ENCODE measurements at regions not wholly inside any gene's neighbourhood (a gene's known extent, or its start where the extent isn't known, plus 50 kb on each side); places are given as distances from the start of the nearest gene placed in this dataset.

DNA sequence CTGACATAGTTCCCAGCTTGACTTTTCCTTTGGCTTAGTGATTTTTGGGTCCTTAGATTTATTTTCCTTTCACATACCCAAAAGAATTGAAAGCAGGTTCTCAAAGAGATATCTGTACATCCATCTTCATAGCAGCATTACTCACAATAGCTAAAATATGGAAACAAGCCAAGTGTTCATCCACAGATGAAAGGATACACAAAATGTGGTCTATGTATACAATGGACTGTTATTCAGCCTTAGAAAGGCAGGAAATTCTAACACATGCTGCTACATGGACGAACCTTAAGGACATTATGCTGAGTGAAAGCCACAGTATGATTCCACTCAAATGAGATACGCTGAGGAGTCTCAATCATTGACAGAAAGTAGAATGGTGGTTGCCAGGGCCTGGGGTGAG, 171.8 kb downstream of the IGLL1 start:
- DNase-seq, result no peak

DNA sequence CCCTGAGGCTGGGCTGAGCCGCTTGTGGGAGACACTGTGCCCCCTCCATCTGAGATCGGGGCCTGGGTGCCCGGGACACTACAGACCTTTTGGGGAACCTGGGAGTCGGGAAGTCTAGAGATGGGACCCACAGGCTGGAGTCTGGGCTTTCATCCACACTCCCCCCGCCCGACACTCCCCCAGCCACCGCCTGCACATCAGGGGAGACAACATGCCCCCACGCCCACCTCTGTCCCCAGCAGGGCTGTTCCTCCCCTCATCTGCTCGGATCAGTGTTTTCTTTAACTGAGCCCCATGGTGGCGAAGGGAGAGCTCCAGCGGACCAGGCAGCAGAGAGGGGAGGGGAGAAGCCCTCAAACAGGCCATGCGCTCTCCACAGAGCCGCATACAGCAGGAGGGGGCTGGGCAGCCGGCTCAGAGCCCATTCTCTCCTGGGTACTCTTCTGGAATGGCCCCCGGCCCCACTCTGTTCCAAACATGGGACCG, 174.7 kb downstream of the IGLL1 start:
- no peak for DNase-seq

DNA sequence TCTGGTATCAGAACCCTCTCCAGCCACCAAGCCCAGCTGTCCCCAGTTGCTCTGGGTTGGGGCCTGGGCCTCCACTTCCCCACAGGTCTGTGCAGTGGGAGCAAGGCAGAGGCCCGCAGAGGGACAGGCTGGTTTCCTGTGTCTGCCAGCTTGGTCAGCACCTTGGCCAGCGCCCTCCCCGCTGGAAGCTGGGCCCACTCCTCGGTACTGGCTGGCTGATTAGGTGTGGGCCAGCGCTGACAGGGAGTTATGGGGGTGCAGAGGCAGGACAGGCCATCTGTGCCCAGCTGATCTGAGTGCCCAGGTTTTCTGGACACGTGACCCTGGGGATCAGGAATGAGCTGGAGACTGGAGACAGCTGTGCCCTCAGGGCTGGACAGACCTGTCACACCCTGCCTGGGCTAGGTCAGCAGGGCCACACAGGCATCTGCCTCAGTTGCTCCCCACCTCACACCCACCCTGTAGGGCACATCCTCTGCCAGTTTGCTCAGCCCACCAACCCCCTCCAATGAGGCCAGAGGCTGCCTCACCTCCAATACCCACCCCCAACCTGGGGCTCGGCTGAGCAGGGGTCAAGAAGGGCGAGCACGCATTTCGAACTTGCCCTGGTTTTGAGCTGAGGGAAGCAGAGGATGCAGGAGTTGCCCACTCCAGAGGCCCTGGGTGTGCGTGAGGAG, 175.3 kb downstream of the IGLL1 start:
- no peak for DNase-seq

DNA sequence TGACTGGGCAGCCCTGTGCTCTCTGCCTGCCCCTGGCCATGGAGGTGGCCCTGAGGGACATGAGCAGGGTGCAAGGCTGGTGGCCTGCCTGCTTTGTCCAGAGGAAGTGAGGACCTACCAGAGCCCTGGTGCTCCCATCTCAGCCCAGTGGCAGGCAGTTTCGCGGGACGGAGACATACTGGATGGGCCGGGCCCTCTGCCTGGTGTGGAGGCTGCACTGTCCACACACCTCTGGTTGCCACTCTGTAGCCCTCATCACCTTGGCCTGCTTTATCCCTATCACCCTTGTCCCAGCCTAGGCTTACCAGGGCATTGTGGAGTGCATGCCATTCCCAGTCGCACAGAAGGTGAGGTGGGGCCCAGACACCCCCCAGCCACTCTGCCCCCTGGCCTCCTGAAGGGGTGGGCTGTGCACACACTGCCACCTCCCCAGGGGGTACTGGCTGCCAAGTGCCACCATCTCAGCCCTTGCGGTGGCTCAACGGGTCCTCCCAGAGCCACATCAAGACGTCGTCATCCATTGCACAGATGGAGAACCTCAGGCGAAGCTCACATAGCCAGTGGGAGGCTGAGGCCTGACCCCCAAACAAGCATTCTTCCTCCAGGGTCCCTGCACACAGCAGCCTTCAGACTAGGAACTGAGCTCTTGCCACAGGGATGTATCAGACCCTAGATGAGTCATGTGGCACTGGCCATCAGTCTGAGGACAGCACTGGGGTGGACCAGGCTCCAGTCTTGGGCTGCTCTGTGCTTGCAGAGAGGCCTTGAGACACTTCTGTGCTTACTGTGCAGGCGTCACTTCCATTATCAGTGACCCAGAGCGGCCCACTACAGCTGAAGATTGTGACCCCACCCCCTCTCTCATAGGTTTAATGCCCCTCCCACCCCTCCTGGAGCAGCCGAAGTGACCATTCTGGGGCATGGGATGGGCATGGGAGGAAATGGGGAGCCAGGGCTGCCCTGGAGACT, 176.1 kb downstream of the IGLL1 start:
- DNase-seq, result no peak

DNA sequence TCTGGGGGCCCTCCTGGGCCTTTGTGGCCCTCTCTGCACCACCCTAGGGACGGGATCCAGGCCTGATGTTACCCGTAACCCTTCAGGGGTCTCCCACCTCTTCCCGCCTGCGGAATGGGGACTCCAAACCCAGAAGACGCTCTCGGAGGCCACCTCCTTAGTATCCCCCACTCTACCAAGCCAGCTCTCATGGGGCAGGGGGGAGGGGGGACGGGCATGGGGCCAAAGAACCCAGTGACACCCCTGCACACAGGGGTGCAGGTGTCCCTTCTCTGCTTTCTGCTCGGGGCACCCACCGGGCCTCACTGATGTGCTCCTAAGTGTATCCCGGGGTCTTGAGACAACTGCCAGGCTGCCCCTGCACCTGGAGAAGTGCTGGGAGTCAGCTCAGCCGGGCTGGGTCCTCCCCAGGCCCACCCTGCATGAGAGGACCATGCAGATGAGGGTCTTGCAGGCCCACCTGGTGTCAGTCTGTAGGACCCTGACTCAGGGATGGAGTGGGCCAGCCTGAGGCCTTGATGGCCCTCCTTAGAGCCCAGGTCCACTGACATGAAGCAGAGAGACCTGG, 176.9 kb downstream of the IGLL1 start:
- no peak for DNase-seq

DNA sequence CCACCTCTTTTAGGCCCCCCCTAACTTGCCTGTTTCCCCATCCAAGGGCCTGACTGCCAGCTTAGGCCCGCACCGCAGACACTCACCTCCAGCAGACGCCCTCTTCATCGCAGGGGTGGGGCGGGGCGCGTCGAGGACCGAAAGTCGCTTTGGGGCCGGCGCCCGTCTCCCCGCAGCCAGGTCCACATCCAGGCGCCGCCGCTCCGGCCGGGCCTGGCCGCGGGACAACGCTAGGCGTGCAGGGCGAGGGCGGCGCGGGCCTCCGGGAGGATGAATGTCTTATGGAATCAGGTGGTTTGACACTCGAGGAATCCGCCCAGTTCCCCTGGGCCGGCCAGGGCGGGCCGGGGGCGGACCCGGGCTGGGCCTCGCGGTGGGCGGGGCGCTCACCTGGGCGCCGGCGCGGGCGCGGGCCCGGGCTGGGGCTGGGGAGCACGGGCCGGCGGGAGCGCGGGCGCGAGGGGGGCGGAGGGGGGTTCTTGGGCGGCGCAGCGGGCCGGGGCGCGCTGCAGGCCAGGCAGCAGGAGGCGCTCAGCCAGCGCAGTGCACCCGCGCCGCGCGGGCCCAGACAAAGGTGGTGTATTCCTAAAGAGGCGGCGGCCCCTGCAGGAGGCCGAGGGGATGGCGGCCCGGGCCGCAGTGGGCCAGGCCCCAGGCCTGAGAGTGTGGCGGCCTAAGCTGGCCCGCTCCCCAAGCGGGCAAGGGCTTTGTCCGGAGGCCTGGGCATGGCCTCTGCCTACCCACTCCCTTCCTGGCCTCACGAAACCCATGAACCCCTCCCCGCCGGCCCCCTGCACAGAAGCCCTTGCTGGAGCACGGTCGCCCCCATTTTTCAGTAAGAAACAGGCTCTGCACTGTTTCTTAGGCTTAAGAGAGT, 177.6 kb downstream of the IGLL1 start:
- DNase-seq, result peak; percentile 60

DNA sequence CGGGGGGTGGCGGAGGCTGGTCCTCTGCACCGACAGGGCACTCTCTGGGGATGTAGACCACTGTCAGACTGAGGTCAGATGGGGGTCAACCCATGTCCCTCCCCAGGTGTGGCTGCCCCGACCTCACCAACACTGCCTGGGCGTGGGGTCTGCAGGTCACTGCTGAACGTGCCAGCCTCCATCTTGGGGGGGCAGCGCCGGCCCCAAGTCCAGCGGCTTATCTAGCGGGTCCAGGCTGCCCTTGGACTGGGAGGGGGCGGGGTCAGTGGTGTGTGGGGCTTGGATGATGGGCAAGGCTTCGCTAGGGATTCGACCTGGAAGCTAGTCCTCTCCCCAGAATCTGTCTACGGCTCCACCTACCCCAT, 178.2 kb downstream of the IGLL1 start:
- DNase-seq, result no peak

DNA sequence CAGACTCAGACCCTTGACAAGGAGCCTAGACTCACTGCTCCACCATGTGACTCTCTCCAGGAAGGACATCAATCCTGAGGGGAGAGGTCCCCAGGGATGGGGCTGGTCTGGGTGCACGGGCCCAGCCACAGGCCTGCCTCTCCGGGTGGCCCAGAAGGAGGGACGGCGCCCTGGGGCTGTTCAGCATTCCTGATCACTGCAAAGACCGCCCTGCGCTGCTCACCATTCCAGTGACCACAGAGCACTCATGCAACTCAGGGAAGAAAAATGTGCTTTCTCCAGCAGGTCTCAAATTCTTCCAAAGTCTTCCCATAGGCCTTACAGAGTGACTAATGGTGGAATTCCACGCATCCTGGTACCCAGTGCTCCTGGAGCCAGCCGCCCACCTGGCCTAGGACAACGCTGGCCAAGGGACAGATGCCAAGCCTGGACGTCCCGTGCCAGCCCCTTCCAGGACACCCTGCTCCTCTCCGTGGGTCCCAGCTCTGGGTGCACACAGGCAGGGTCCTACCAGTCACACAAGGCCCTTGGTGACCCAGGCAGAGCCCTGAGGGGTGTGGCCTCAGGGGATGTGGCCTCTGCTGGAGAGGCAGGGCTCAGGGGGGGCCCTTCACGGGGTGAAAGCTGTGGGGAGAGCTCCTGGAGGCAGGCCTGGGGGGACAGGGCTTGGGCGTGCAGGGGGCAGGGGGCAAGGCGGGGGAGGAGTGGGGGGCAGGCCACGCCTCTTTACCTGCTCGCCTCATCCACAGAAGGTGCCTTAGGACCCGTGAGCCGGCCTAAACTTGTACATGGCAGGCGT, 178.8 kb downstream of the IGLL1 start:
- peak; percentile 90 for DNase-seq

DNA sequence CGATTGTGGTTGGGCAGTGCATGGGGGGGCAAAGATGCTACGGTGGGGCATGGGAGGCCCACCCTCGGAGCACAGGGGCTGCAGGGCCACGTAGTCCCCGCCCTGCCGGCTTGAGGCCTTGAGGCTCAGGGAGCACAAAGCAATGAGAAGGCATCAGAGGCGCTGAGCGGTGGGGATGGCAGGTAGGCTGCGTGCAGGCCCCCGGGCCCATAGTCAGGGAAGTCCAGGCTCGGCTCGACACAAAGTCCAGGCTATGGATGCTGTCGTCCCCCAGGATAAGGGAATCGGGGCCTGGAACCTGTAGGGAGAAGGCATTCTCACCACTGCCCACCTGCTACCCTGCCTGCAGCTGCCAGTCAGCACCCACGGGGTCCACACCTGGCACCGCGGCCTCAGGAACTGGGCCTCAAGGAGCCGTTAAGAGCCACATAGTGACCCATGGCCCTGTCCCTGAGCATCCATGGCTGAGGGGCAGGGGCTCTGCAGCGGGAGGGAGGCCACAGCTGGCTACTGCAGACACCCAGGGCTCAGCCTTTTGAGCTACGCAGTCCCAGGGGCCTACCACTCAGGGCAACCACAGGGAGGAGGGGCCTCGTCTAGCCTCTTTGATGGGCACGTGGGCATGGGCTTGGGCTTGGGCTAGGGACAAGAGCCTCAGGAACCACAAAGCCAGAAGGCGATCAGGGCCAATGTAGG, 179.7 kb downstream of the IGLL1 start:
- no peak for DNase-seq

DNA sequence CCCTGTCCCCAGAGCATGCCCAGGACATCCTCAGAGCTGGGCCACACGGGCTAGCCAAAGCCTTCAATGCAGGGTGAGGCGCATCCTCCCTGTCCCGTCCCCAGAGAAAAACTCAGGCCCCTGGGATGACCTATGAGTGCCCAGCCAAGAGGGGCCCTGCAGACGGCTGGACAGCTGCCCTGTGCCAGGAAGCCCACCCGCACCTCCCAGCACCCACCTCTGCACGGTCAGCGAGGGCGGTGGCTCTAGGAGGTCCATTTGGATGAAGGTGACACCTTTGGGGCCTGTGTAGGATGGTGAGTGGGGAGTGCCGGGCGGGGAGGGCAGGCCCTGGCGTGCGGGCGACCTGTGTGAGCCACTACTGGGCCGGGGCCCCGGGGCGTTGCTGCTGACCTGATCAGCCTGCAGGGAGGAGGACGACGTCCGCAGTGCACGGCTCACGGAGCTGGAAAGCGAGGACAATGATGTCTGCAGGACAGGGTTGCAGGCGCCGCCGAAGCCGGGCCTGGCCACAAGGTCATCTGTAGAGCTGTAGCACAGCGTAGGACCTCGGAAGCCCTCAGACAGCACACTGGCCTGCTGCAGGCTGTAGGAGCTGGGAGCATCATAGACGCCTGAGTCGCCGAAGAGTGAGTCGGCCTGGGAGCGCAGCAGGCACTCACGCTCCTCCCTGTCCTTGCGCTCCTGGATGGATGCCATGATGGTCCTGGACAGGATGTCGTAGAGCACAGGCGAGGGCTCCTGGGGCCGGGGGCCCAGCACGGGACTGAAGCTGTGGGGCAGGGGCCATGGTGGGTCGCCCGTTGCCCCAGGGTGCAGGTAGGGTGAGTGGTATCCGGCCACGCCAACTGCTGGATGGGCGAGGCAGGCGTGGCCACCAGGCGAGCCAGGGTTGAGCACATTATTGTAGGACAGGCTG, 180.5 kb downstream of the IGLL1 start:
- DNase-seq, result no peak

DNA sequence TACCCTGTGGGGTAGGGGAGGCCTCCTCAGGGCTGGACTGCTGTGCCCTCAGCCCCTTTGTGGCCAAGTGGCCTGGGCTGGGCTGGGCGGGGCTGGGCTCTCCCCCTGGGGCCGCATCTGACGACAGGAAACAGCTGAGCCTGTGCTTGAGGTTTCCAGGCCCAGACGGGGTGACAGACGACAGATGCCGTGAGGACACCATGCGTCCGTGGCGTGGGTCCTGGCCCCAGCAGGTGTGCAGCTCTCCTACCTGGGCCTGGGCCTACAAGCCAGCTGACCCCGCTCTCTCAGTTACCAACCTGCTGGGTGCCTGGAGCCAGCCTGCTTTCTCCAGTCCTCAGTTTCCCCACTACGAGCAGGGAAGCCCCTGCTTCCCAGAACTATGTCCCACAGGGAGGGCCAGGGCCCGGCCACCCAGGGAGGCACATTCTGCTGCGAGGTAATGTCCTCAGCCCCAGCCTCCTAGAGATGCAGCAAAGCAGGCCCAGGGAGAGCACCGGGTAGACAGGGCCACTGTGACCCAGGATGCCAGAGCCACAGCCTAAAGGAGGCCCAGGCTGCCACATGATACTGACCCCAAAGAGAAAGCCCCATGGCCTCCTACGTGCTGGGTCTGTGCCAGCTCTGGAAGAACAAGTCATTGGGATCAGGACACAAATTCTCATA, 181.3 kb downstream of the IGLL1 start:
- no peak for DNase-seq

DNA sequence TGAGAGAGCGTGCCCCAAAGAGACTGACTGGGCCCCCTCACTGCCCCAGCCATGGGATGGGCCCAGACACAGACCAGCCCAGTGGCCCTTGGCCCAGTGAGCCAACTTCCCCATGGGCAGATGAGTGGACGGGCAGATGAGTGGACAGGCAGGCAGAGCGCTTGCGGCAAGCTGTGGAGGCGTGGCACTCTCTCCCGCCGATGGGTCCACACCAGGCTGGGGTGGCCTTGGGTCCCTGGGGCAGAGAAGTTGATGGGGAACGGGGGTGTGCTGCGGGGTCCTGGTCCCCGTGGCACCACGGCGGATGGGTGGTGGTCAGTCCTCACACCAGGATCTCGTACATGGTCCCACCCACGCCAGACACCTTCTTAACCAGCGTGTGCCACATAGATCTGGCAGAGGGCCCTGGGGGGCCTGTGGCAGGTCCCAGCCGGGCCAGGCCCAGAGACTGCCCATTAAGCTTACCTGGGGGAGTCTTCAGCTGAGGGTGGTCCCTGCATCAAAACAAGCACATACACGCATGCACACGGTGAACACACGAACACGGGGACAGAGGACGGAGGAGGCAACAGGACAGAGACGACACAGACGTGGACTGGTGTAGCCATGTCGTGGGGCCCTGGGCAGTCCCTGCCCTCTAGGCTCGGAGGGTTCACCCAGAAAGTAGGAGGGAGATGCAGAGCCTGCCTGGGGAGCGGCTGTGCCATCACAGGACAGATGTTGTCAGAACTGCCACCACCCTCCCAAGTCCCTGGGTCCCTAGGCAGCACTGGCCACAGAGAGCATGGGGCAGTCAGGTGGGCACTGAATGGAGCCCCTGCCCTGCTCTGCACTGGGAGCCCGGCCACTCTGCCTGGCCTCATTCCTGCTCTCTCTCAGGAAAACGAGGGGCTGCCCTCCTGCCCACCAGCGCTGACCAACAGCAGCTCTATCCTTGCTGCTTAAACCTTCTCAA, 182.2 kb downstream of the IGLL1 start:
- no peak for DNase-seq

DNA sequence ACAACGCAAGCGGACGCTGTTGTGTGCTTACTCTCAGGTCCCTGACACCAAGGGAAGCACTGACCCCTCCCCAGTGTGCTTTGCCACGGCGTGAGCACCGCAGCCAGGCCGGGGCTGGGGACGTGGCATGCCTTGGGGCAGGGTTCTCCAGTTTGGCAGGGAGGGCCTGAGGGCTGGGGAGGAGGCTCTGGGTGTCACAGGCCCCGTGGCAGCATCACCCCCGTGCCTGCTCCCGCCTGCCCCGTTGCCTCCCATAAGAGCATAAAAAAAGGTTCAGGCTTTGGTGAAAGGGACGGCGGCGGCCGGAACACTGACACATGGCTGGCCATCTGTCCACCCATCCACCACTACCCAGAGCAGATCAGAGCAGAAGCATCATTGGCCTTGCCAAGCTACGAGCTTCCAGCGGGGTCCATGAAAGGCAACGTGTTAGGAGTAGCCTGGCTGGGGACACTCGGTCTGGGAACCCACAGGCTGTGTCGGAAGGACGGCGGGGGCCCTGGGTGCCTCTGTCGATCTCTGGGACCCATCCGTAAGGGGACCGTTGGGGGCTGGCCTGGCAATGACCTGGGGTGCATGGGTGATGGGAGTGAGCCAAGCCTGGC, 183.0 kb downstream of the IGLL1 start:
- no peak for DNase-seq

DNA sequence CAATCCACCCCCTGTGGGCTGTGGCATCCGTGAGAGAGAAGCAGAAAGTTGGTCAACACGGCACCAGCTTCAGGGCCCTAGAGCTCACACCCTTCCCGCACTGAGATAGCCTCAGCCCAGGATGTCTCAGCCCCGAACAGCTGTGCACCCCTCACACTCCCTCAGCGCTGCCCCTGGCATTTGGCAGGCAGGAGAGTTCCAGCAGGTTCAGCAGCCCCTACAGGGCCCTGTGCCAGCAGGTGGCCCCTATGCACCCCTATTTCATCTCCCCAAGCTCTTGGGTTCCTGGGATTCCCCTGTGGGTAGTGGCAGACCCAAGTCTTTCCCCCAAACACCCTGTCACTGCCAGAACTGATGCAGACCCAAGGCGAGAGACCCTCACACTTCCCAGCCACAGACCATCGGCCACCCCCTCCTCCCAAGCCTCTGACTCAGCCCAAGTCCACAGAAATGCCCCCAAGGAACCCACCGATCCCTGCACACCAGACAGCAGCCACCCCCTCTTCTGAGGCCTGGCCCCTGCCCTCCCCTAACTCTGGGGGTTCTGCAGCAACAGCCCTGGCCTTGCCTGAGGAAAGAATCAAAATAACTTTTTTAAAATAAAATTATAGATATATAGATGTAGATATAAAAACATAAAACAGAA, 183.6 kb downstream of the IGLL1 start:
- no peak for DNase-seq

DNA sequence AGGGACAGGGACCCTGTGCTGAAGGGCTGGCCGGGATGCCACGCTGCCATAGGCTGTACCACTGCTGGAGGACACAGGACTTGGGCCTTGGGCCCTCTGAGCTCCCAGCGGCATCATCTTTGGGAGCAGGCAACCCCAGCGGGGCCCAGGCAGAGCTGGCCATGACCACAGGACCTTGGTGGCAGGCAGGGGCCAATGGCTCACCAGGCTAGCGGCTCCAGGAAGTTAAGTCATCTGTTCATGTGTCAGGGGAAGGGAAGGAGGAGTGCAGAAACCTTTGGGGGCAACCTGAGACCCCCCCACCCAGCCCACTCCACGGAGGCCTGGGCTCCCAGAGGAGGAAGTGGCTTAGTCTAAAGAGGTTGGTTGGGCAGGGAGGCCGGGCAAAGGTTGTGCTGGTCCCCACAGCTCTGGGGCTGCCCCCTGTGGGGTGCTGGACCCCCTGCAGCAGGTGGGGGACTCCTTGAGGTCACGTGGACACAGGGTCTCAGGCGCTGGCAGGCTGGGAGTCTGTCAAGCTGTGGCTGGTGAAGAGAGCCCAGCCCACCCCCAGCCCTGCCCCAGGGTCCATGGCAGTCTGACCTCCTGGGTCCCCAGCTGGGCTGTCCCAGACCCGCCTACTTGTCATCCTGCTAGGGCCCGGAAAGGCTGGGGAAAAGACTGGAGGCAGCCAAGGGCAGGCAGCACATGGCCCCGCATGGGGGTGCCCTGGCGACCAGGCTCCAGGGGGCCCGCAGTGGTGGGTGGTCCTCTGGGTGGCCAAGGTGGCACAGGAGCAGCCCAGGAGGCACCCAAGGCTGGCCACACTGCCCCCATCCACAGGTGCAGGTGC, 184.3 kb downstream of the IGLL1 start:
- DNase-seq, result no peak

DNA sequence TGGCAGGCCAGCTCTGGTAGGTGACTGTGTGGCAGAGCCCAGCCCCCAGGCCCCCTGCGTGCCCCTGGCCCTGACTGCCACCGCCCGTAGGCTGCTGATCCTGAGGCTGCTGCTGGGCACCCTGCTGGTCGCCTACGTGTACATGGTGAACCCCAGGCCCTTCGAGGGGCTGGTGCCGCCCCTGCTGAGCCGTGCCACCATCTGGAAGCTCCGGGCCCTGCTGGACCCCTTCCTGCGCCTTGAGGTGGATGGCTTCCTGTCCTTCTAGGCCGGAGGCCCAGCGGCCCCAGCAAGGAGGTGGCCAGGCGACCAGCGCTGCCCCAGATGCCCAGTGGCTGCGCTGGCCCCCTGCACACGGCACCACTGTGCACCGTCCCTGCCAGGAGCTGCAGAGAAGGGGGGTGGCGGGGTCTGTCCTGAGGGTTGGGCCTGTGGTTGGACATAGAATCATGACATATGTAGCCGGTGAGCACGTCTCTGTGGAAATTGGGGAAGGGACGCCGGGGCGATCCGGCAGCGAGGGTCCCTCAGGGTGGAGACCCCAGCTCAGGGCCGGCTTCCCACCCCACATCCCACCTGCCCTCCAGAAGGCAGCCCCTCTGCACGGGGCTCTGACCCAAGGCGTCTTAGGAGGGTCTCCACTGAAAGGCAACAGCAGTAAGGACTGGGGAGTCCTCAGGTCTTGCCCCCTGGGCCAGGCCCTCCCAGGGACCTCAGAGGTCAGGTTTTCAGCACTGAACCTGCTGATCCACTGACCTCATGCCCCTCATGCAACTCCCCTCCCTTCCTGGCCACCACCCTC, 185.4 kb downstream of the IGLL1 start:
- no peak for DNase-seq

All from kidney glomerular epithelial cell (primary cell).